ENCODE measurements at regions not wholly inside any gene's neighbourhood (a gene's known extent, or its start where the extent isn't known, plus 50 kb on each side); places are given as distances from the start of the nearest gene placed in this dataset.

- no peak overlapping the region for H3K9ac ChIP-seq (ENCODE audit: insufficient read depth, low read length)
- H3K27me3 ChIP-seq (ENCODE audit: control insufficient read depth, insufficient read depth, low read length) = no peaks in the 10 kb centered on the region
- no peak overlapping the region for H2AFZ ChIP-seq (ENCODE audit: low read length)
- H3K79me2 ChIP-seq (ENCODE audit: control insufficient read depth, insufficient read depth, low read length) = no peaks in the 10 kb centered on the region
- no peak overlapping the region for H3K4me3 ChIP-seq (replicated peaks in 1 of 4; ENCODE audit: control extremely low read depth in 1 of 4, insufficient read depth in 1 of 4, low read depth in 3 of 4, low read length in 4 of 4)
- H3K27ac ChIP-seq (ENCODE audit: insufficient read depth, low read length) = no peak overlapping the region
- no peaks in the 10 kb centered on the region for H3K36me3 ChIP-seq (ENCODE audit: control insufficient read depth, insufficient read depth, low read length)
- no peaks in the 10 kb centered on the region for H4K20me1 ChIP-seq (ENCODE audit: control insufficient read depth, extremely low read depth, insufficient read depth, low read length)
- H3K9me3 ChIP-seq (ENCODE audit: control insufficient read depth, insufficient read depth, low read depth, low read length) = no peaks in the 10 kb centered on the region
- H3K4me2 ChIP-seq (ENCODE audit: extremely low read depth, insufficient read depth, low read length) = no peak overlapping the region
- no peak for DNase-seq (ENCODE audit: low read depth in 2 of 2)
- no peak for TF ChIP-seq CTCF (conservative IDR thresholded peaks at IDR 0.05 in 1 of 2, IDR thresholded peaks at IDR 0.05 in 1 of 2; ENCODE audit: low read depth in 1 of 2, low read length in 2 of 2)
- no peak for TF ChIP-seq EZH2 (IDR thresholded peaks at IDR 0.05; ENCODE audit: low read length, missing control alignments)
- H3K4me1 ChIP-seq (ENCODE audit: control insufficient read depth, extremely low read depth, insufficient read depth, low read length) = no peaks in the 10 kb centered on the region
Measured at GRCh38 chr13:21924958-21925357, 254.1 kb downstream of the FGF9 start.

GRCh38 chr13:21925720-21926119 lies 254.8 kb downstream of the FGF9 start:
- Histone ChIP-seq H3K27me3 (ENCODE audit: control insufficient read depth, insufficient read depth, low read length) (no peaks in the 10 kb centered on the region), H3K4me2 (ENCODE audit: extremely low read depth, insufficient read depth, low read length) (no peak overlapping the region), H4K20me1 (ENCODE audit: control insufficient read depth, extremely low read depth, insufficient read depth, low read length) (no peaks in the 10 kb centered on the region), H3K79me2 (ENCODE audit: control insufficient read depth, insufficient read depth, low read length) (no peaks in the 10 kb centered on the region), H3K4me3 (replicated peaks in 1 of 4; ENCODE audit: control extremely low read depth in 1 of 4, insufficient read depth in 1 of 4, low read depth in 3 of 4, low read length in 4 of 4) (no peak overlapping the region), H3K36me3 (ENCODE audit: control insufficient read depth, insufficient read depth, low read length) (no peaks in the 10 kb centered on the region), H2AFZ (ENCODE audit: low read length) (no peak overlapping the region), H3K27ac (ENCODE audit: insufficient read depth, low read length) (no peak overlapping the region), H3K9me3 (ENCODE audit: control insufficient read depth, insufficient read depth, low read depth, low read length) (no peaks in the 10 kb centered on the region), H3K4me1 (ENCODE audit: control insufficient read depth, extremely low read depth, insufficient read depth, low read length) (no peaks in the 10 kb centered on the region), H3K9ac (ENCODE audit: insufficient read depth, low read length) (no peak overlapping the region)
- DNase-seq (ENCODE audit: low read depth in 2 of 2) = no peak
- TF ChIP-seq CTCF (conservative IDR thresholded peaks at IDR 0.05 in 1 of 2, IDR thresholded peaks at IDR 0.05 in 1 of 2; ENCODE audit: low read depth in 1 of 2, low read length in 2 of 2) = no peak
- no peak for TF ChIP-seq EZH2 (IDR thresholded peaks at IDR 0.05; ENCODE audit: low read length, missing control alignments)

- Histone ChIP-seq H3K4me2 (ENCODE audit: extremely low read depth, insufficient read depth, low read length) (no peak overlapping the region), H3K79me2 (ENCODE audit: control insufficient read depth, insufficient read depth, low read length) (no peaks in the 10 kb centered on the region), H3K4me1 (ENCODE audit: control insufficient read depth, extremely low read depth, insufficient read depth, low read length) (no peaks in the 10 kb centered on the region), H3K27me3 (ENCODE audit: control insufficient read depth, insufficient read depth, low read length) (no peaks in the 10 kb centered on the region), H2AFZ (ENCODE audit: low read length) (no peak overlapping the region), H3K36me3 (ENCODE audit: control insufficient read depth, insufficient read depth, low read length) (no peaks in the 10 kb centered on the region), H3K9me3 (ENCODE audit: control insufficient read depth, insufficient read depth, low read depth, low read length) (no peaks in the 10 kb centered on the region), H3K27ac (ENCODE audit: insufficient read depth, low read length) (no peak overlapping the region), H4K20me1 (ENCODE audit: control insufficient read depth, extremely low read depth, insufficient read depth, low read length) (no peaks in the 10 kb centered on the region), H3K4me3 (replicated peaks in 1 of 4; ENCODE audit: control extremely low read depth in 1 of 4, insufficient read depth in 1 of 4, low read depth in 3 of 4, low read length in 4 of 4) (no peak overlapping the region), H3K9ac (ENCODE audit: insufficient read depth, low read length) (no peak overlapping the region)
- TF ChIP-seq EZH2 (IDR thresholded peaks at IDR 0.05; ENCODE audit: low read length, missing control alignments) (no peak), CTCF (conservative IDR thresholded peaks at IDR 0.05 in 1 of 2, IDR thresholded peaks at IDR 0.05 in 1 of 2; ENCODE audit: low read depth in 1 of 2, low read length in 2 of 2) (no peak)
- DNase-seq (ENCODE audit: low read depth in 2 of 2) = no peak
Measured at GRCh38 chr13:21929400-21929799, 258.5 kb downstream of the FGF9 start.
